HEK293T (cell line): ENCODE measurements at regions not wholly inside any gene's neighbourhood (a gene's known extent, or its start where the extent isn't known, plus 50 kb on each side); places are given as distances from the start of the nearest gene placed in this dataset.
"Not testable (repeated sequence)": the region's sequence is repeated elsewhere in the genome, so short reads cannot be mapped to it uniquely, and the experiment has no call there.

Experiments used
- CTCF ChIA-PET: fragments of 350-600 bp; formaldehyde crosslinking; extraction: SDS; loops from one replicate; lab custom pipeline; 2021; ENCODE audit warnings: antibody characterized with exemption, inconsistent platforms; lab: Yijun Ruan, JAX
- POLR2A ChIA-PET: fragments of 350-600 bp; formaldehyde crosslinking; extraction: SDS; loops from one replicate; lab custom pipeline; 2020; ENCODE audit warnings: antibody characterized with exemption, inconsistent platforms; lab: Yijun Ruan, JAX
- DNase-seq: peaks from one replicate; pipeline ENCODE4 v3.0.0; 2012; ENCODE audit warnings: mixed read lengths; ENCODE audit errors: extremely low spot score
- ARNT ChIP-seq: fragments of 450-650 bp; IDR thresholded peaks from 2 replicates; pipeline ENCODE4 v1.6.1; 2017; ENCODE audit warnings: mild to moderate bottlenecking
- BHLHE40 ChIP-seq: fragments of 450-650 bp; IDR thresholded peaks from 2 replicates; pipeline ENCODE4 v1.6.1; 2016; ENCODE audit warnings: mild to moderate bottlenecking, moderate library complexity, borderline replicate concordance
- CTBP1 ChIP-seq: fragments of 450-650 bp; IDR thresholded peaks from 2 replicates; pipeline ENCODE4 v1.6.1; 2016; ENCODE audit warnings: borderline replicate concordance
- ELF4 ChIP-seq: fragments of 450-650 bp; IDR thresholded peaks from 2 replicates; pipeline ENCODE4 v1.6.1; 2017; ENCODE audit warnings: antibody characterized with exemption
- FOXA1 ChIP-seq: fragments of 450-650 bp; IDR thresholded peaks from 2 replicates; pipeline ENCODE4 v1.6.1; 2016; ENCODE audit warnings: mild to moderate bottlenecking
- FOXK2 ChIP-seq: fragments of 450-650 bp; IDR thresholded peaks from 2 replicates; pipeline ENCODE4 v1.6.1; 2016; ENCODE audit warnings: mild to moderate bottlenecking
- FOXM1 ChIP-seq: fragments of 450-650 bp; IDR thresholded peaks from 2 replicates; pipeline ENCODE4 v1.6.1; 2017; ENCODE audit warnings: mild to moderate bottlenecking, borderline replicate concordance
- HDGF ChIP-seq: fragments of 450-650 bp; IDR thresholded peaks from 2 replicates; pipeline ENCODE4 v1.6.1; 2017; ENCODE audit warnings: antibody characterized with exemption, borderline replicate concordance
- L3MBTL2 ChIP-seq: fragments of 450-650 bp; conservative IDR thresholded peaks from 2 replicates; pipeline ENCODE4 v1.6.1; 2016; ENCODE audit warnings: mild to moderate bottlenecking
- LEF1 ChIP-seq: fragments of 450-650 bp; IDR thresholded peaks from 2 replicates; pipeline ENCODE4 v1.6.1; 2017; ENCODE audit warnings: mild to moderate bottlenecking, borderline replicate concordance
- NFRKB ChIP-seq: fragments of 450-650 bp; IDR thresholded peaks from 2 replicates; pipeline ENCODE4 v1.6.1; 2016; ENCODE audit warnings: mild to moderate bottlenecking, moderate library complexity
- SP1 ChIP-seq: fragments of 450-650 bp; IDR thresholded peaks from 2 replicates; pipeline ENCODE4 v1.6.1; 2017
- SUZ12 ChIP-seq: fragments of 450-650 bp; IDR thresholded peaks from 2 replicates; pipeline ENCODE4 v1.6.1; 2016; ENCODE audit warnings: mild to moderate bottlenecking
- TARDBP ChIP-seq: fragments of 450-650 bp; IDR thresholded peaks from 2 replicates; pipeline ENCODE4 v1.6.1; 2016
- ZNF384 ChIP-seq: fragments of 450-650 bp; IDR thresholded peaks from 2 replicates; pipeline ENCODE4 v1.6.1; 2016
- TF ChIP-seq, protein P1 (sequence below): fragments of 450-650 bp; IDR thresholded peaks from 2 replicates; pipeline ENCODE4 v1.6.1; 2016

- POLR2A ChIA-PET: no interaction called here
- TF ChIP-seq SP1 (no peak), ARNT (no peak), LEF1 (no peak), CTBP1 (no peak), BHLHE40 (no peak), ELF4 (no peak), FOXA1 (no peak), L3MBTL2 (no peak), ZNF384 (no peak)
- CTCF ChIA-PET: interaction anchor here (0.6 kb wide), 1 partner anchor 108 kb away, joined by 3 read pairs; no protein-coding TSS in a partner anchor
- no peak for DNase-seq
Measured at GRCh38 chr13:50390503-50391248, 375.4 kb downstream of the KCNRG start.

DNA sequence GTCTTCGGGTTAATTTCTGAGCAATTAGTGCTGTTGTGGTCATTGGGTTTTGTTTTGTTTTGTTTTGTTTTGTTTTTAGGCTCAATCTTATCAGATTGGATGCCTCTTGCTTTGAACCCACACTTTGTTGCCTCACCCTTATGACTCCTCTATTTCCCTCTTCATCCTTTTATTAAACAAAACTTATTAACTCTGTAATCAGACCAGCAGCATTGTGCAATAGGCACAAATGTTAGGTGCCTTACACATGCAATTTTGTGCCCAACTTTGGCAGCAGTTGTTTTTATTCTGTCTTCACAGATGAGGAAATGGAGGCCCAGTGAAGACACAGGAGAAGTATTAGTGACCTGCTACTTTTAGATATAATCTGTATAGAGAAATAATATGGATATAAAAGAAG, 377.7 kb downstream of the KCNRG start:
- no peak for DNase-seq
- CTCF ChIA-PET: no interaction called here
- POLR2A ChIA-PET: no interaction called here
- no peak for TF ChIP-seq NFRKB
- TF ChIP-seq, protein P1, sequence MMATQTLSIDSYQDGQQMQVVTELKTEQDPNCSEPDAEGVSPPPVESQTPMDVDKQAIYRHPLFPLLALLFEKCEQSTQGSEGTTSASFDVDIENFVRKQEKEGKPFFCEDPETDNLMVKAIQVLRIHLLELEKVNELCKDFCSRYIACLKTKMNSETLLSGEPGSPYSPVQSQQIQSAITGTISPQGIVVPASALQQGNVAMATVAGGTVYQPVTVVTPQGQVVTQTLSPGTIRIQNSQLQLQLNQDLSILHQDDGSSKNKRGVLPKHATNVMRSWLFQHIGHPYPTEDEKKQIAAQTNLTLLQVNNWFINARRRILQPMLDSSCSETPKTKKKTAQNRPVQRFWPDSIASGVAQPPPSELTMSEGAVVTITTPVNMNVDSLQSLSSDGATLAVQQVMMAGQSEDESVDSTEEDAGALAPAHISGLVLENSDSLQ: no peak
- no peak for TF ChIP-seq FOXM1

DNA sequence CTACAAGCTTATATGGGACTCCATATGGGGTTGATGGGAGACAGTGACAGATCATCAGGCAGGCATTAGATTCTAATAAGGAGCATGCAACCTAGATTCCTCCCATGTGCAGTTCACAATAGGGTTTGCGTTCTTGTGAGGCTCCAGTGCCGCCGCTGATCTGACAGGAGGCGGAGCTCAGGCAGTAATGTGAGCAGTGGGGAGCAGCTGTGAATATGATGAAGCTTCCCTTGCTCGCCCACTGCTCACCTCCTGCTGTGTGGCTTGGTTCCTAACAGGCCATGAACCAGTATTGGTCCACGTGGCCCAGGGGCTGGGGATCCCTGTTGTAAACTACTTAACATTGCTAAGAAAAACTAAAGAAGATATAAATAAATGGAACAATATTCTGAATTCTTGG, 378.4 kb downstream of the KCNRG start:
- CTCF ChIA-PET: no interaction called here

DNA sequence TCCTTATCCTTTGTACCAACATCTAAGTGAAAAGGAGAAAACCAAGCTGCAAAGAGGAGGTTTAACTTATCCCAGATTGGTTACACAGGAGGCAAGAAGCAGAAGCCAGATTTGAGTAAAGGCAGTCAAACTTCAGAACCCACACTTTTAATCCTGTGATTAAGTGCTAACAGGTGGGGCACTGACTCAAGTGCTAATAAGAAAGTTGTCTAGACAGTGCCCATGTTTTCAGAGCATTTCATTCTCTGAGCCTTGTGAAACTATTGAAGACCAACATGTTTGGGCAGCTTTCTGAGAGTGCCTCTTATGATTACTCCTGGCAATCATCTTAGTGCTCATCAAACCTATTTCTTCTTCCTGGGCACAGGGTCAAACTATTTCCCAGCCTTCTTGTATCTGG, 380.8 kb downstream of the KCNRG start:
- ChIA-PET POLR2A (no interaction called here), CTCF (no interaction called here)
- DNase-seq: no peak
- no peak for TF ChIP-seq NFRKB
- no peak for TF ChIP-seq SP1
- TF ChIP-seq HDGF: no peak
- no peak for TF ChIP-seq FOXA1
- TF ChIP-seq ARNT: no peak
- TF ChIP-seq CTBP1: no peak
- TF ChIP-seq TARDBP: no peak
- no peak for TF ChIP-seq SUZ12
- no peak for TF ChIP-seq ZNF384
- TF ChIP-seq BHLHE40: no peak
- TF ChIP-seq ELF4: no peak
- TF ChIP-seq LEF1: no peak
- TF ChIP-seq, protein P1: no peak
- TF ChIP-seq FOXK2: no peak
- TF ChIP-seq L3MBTL2: no peak
- TF ChIP-seq FOXM1: no peak

More for the DNA sequence above, 378.4 kb downstream of the KCNRG start:
- POLR2A ChIA-PET: no interaction called here
- TF ChIP-seq, protein P1: peak; percentile 66
- no peak for TF ChIP-seq ZNF384
- no peak for TF ChIP-seq ARNT
- no peak for TF ChIP-seq HDGF
- DNase-seq: no peak

GRCh38 chr13:50396618-50397017, 381.4 kb downstream of the KCNRG start:
- DNase-seq, CTCF ChIA-PET: not testable (repeated sequence)
- POLR2A ChIA-PET: interaction anchor here (0.6 kb wide), 1 partner anchor 7 kb away, joined by 3 read pairs; no protein-coding TSS in a partner anchor

DNA sequence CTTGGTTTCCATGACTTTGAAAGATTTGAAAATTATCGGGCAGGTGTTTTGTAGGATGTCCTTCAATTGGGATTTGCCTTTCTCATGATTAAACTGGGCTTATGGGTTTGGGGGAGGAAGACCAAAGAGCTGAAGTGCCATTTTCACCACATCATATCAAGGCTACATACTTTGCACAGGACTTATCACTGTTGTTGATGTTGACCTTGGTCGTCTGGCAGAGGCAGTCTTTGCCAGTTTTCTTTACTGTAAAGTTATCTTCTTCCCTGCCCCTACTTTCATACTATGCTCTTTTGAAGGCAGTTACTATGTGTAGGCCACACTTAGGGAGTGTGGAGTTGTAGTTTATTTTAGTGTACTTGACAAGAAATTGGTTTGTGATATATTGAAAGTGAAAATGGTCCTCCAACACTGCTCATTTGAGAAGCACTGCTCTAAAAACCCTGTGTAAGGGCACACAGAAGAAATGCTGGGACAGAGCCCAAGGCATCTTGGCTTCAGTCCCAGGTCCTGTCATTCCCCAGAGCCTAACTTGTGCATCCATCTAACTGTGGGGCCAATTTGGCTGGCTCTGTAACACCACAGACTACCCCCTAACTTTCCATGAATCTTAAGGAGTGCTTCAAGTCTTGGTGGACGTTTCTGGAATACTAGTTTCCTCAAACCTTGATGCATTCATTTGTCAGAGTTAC, 384.9 kb downstream of the KCNRG start:
- ChIA-PET POLR2A (no interaction called here), CTCF (no interaction called here)
- TF ChIP-seq FOXM1 (no peak), FOXA1 (no peak), ELF4 (no peak), TARDBP (no peak), HDGF (no peak)
- no peak for DNase-seq

DNA sequence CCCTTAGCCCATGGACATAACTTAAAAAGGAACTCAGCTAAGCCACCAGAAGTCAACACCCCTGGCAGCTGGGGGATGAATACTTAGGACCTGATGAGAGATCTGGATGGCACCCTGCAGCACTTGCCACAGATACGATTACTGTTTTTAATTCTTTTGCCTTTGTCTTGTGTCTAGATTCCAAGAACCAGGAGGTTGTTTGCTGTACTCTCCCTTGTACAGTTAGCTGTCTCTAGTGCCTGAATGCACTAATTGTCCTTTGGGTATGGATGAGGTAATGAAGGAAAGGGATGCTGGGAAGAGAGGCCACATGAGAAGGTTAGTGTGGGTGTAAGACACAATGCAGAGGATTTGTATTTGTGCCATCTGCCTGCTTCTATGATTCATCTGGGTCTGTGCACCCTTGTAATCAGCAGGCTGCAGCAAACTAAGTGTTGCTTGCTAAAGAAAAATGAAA, 385.8 kb downstream of the KCNRG start:
- DNase-seq: no peak
- POLR2A ChIA-PET: interaction anchor here (1.4 to 1.8 kb wide), 2 partner anchors 275 to 404 kb away, joined by 4 to 5 read pairs; partner anchors contain the start of gene TRIM13
- no peak for TF ChIP-seq FOXM1
- no peak for TF ChIP-seq ELF4
- TF ChIP-seq L3MBTL2: no peak
- CTCF ChIA-PET: interaction anchor here (1.1 kb wide), 1 partner anchor 24 kb away, joined by 3 read pairs; no protein-coding TSS in a partner anchor
